HCT116 (cell line): ENCODE measurements at regions not wholly inside any gene's neighbourhood (a gene's known extent, or its start where the extent isn't known, plus 50 kb on each side); places are given as distances from the start of the nearest gene placed in this dataset.

ENCODE experiments used
- ATAC-seq: fragments of 200-7000 bp; cut with Tn5 transposase; 2 replicates; pipeline ENCODE4 v1.9.1; 2020; ENCODE audit warnings: mild to moderate bottlenecking, moderate library complexity
- BruUV-seq: library from RNA; stranded (reverse); fragments of 400-500 nt; replicated peaks from 2 replicates; lab custom pipeline; 2021; lab: Mats Ljungman, UMichigan
- CTCF ChIA-PET: fragments of 300-600 bp; sonication (Branson Sonifier 250); formaldehyde crosslinking; loops from one replicate; lab custom pipeline; 2021; ENCODE audit warnings: antibody characterized with exemption; lab: Charles Lee
- POLR2A ChIA-PET: fragments of 300-600, 350-600 bp; sonication (Branson Sonifier 250); formaldehyde crosslinking; loops from one replicate; lab custom pipeline; 2021; ENCODE audit warnings: antibody characterized with exemption; lab: Charles Lee
- RAD21 ChIA-PET, 2 experiments: fragments of 300-600 bp; sonication (Branson Sonifier 250); formaldehyde crosslinking; loops; one replicate each; lab custom pipeline; 2023; ENCODE audit warnings: low total read pairs in 2 of 2; ENCODE audit not compliant: uncharacterized antibody in 2 of 2, unreplicated experiment in 2 of 2, low non-redundant PET in 1 of 2; lab: Charles Lee
- DNase-seq: peaks from one replicate; pipeline ENCODE4 v3.0.0-alpha.2; 2010; ENCODE audit warnings: low read depth, low spot score
- H2AFZ ChIP-seq: fragments of 200-600 bp; shearing (Covaris generic), sonication (generic); 2 replicates; pipeline ENCODE4 v1.6.1; 2017; ENCODE audit warnings: low read depth, mixed run types, mixed read lengths, antibody characterized with exemption, low read length; ENCODE audit not compliant: poor library complexity, severe bottlenecking
- H3K27ac ChIP-seq: 2 replicates; pipeline ENCODE4 v1.5.1; 2012; ENCODE audit warnings: low read depth, low read length
- H3K27me3 ChIP-seq: fragments of 200-600 bp; sonication (generic); 2 replicates; pipeline ENCODE4 v1.6.1; 2016; ENCODE audit warnings: mixed run types, low read length, mixed read lengths; ENCODE audit not compliant: insufficient read depth
- H3K36me3 ChIP-seq, 2 experiments: fragments of 200-500 bp in 1 of 2; fragments of 200-600 bp in 1 of 2; sonication (Bioruptor generic) in 1 of 2; sonication (generic) in 1 of 2; 2 replicates each; pipeline versions ENCODE4 v1.5.1 to v1.6.1; 2014 to 2016; ENCODE audit warnings: low read length in 2 of 2, inconsistent platforms in 1 of 2, mixed read lengths in 1 of 2, mixed run types in 1 of 2; ENCODE audit not compliant: insufficient read depth in 2 of 2, control insufficient read depth in 1 of 2
- H3K4me1 ChIP-seq, 2 experiments: fragments of 200-600 bp in 1 of 2; sonication (generic) in 1 of 2; 2 replicates each; pipeline versions ENCODE4 v1.5.1 to v1.6.1; 2012 to 2017; ENCODE audit warnings: low read length in 2 of 2, inconsistent platforms in 1 of 2, mild to moderate bottlenecking in 1 of 2, mixed read lengths in 1 of 2, mixed run types in 1 of 2, moderate library complexity in 1 of 2; ENCODE audit not compliant: insufficient read depth in 2 of 2, control insufficient read depth in 1 of 2
- H3K4me2 ChIP-seq: fragments of 200-600 bp; sonication (generic); 2 replicates; pipeline ENCODE4 v1.6.1; 2017; ENCODE audit warnings: mixed run types, low read length, mixed read lengths
- H3K4me3 ChIP-seq, 2 experiments: fragments of 200-600 bp in 1 of 2; sonication (generic) in 1 of 2; replicated peaks in 1 of 2; 2 replicates each; pipeline ENCODE4 v1.5.1; 2011 to 2016; ENCODE audit warnings: low read length in 2 of 2, control low read depth in 1 of 2, low read depth in 1 of 2, mild to moderate bottlenecking in 1 of 2, mixed read lengths in 1 of 2, mixed run types in 1 of 2
- H3K79me2 ChIP-seq: fragments of 200-600 bp; sonication (generic); 2 replicates; pipeline ENCODE4 v1.6.1; 2017; ENCODE audit warnings: mild to moderate bottlenecking, mixed run types, low read length, moderate library complexity, mixed read lengths; ENCODE audit not compliant: insufficient read depth
- H3K9ac ChIP-seq: fragments of 200-600 bp; sonication (generic); 2 replicates; pipeline ENCODE4 v1.6.1; 2016; ENCODE audit warnings: low read length, mixed read lengths
- H3K9me2 ChIP-seq: fragments of 200-600 bp; sonication (generic), shearing (Covaris generic); 2 replicates; pipeline ENCODE4 v1.6.1; 2017; ENCODE audit warnings: mixed run types, mild to moderate bottlenecking, moderate library complexity; ENCODE audit not compliant: insufficient read depth
- H3K9me3 ChIP-seq, 2 experiments: fragments of 200-500 bp in 1 of 2; fragments of 200-600 bp in 1 of 2; sonication (Bioruptor generic) in 1 of 2; sonication (generic) in 1 of 2; 2 replicates each; pipeline ENCODE4 v1.6.1; 2014 to 2017; ENCODE audit warnings: low read length in 2 of 2, mixed read lengths in 2 of 2, inconsistent platforms in 1 of 2, low read depth in 1 of 2, mild to moderate bottlenecking in 1 of 2, mixed run types in 1 of 2, moderate library complexity in 1 of 2; ENCODE audit not compliant: control insufficient read depth in 1 of 2, insufficient read depth in 1 of 2
- H4K20me1 ChIP-seq: fragments of 200-600 bp; sonication (generic), shearing (Covaris generic); 2 replicates; pipeline ENCODE4 v1.6.1; 2017; ENCODE audit warnings: mixed run types, mild to moderate bottlenecking, moderate library complexity; ENCODE audit not compliant: insufficient read depth
- CEBPB ChIP-seq: IDR thresholded peaks from 2 replicates; pipeline ENCODE4 v1.6.1; 2012; ENCODE audit warnings: low read depth
- EGR1 ChIP-seq: IDR thresholded peaks from 2 replicates; pipeline ENCODE4 v1.6.1; 2012; ENCODE audit warnings: low read depth
- JUND ChIP-seq: IDR thresholded peaks from 2 replicates; pipeline ENCODE4 v1.6.1; 2012
- POLR2A ChIP-seq: IDR thresholded peaks from 2 replicates; pipeline ENCODE4 v1.7.0; 2011; ENCODE audit warnings: borderline replicate concordance; ENCODE audit not compliant: insufficient read depth, insufficient read length; ENCODE audit errors: extremely low read depth
- TCF7L2 ChIP-seq: IDR thresholded peaks from 2 replicates; pipeline ENCODE4 v1.7.0; 2011; ENCODE audit warnings: borderline replicate concordance, inconsistent platforms; ENCODE audit not compliant: insufficient read depth, insufficient read length; ENCODE audit errors: extremely low read depth
- intact Hi-C: fragments of 100-400 bp; cut with micrococcal nuclease; formaldehyde crosslinking; loops from 2 replicates; pipeline ENCODE4 v1.10.0; 2022

- intact Hi-C loops, result no loop called here
- RAD21 ChIA-PET, result no interaction called here
These were observed 106.9 kb upstream of the OLFM3 start for GRCh38 chr1:102103646-102104045.

GRCh38 chr1:102102276-102102780 is 105.6 kb upstream of the OLFM3 start:
- H3K9ac ChIP-seq, result no peak overlapping the region
- intact Hi-C loops, result no loop called here
- H3K4me3 ChIP-seq, result no peak overlapping the region
- no peaks in the 10 kb centered on the region for H3K79me2 ChIP-seq
- CTCF ChIA-PET, result no interaction called here
- no peaks in the 10 kb centered on the region for H3K9me2 ChIP-seq
- RAD21 ChIA-PET, result no interaction called here
- TF ChIP-seq TCF7L2 (no peak), CEBPB (no peak), EGR1 (no peak)
- BruUV-seq, result no TSS peak
- 0 out of 4 replicates have a peak, but pooled peaks cover 0 to 2% of the 10 kb centered on the region in 2 experiments for H3K4me1 ChIP-seq
- H3K27me3 ChIP-seq, result no peaks in the 10 kb centered on the region
- no peak overlapping the region for H3K27ac ChIP-seq
- H2AFZ ChIP-seq, result no peak overlapping the region
- no peaks in the 10 kb centered on the region for H3K9me3 ChIP-seq
- H4K20me1 ChIP-seq, result no peaks in the 10 kb centered on the region
- ATAC-seq (no peak), DNase-seq (no peak)
- POLR2A ChIA-PET, result no interaction called here
- H3K4me2 ChIP-seq, result no peak overlapping the region
- no peaks in the 10 kb centered on the region for H3K36me3 ChIP-seq

More at GRCh38 chr1:102103646-102104045, 106.9 kb upstream of the OLFM3 start:
- no peak overlapping the region for H3K4me3 ChIP-seq
- no peaks in the 10 kb centered on the region for H4K20me1 ChIP-seq
- no peaks in the 10 kb centered on the region for H3K79me2 ChIP-seq
- H3K4me1 ChIP-seq, result no peaks in the 10 kb centered on the region
- no peaks in the 10 kb centered on the region for H3K36me3 ChIP-seq
- H2AFZ ChIP-seq, result no peak overlapping the region
- no peak overlapping the region for H3K27ac ChIP-seq
- H3K4me2 ChIP-seq, result no peak overlapping the region
- TF ChIP-seq POLR2A (no peak), JUND (no peak)
- no TSS peak for BruUV-seq
- CTCF ChIA-PET, result no interaction called here
- ATAC-seq, result no peak
- POLR2A ChIA-PET, result no interaction called here
- H3K9ac ChIP-seq, result no peak overlapping the region
- no peaks in the 10 kb centered on the region for H3K9me3 ChIP-seq
- no peaks in the 10 kb centered on the region for H3K9me2 ChIP-seq
- no peak for DNase-seq
- no peaks in the 10 kb centered on the region for H3K27me3 ChIP-seq
